OCI-LY3 (cell line): ENCODE measurements at regions not wholly inside any gene's neighbourhood (a gene's known extent, or its start where the extent isn't known, plus 50 kb on each side); places are given as distances from the start of the nearest gene placed in this dataset.

ENCODE experiments used
- CTCF ChIP-seq: fragments of 200-600, 300-600 bp; sonication (generic); IDR thresholded peaks from 2 replicates; pipeline ENCODE4 v1.5.1; 2014; ENCODE audit warnings: antibody characterized with exemption, low read length, low read depth
- EZH2phosphoT487 ChIP-seq: fragments of 200-600 bp; shearing (Covaris generic); IDR thresholded peaks from 2 replicates; pipeline ENCODE4 v1.6.1; 2018; ENCODE audit warnings: antibody characterized with exemption, mixed run types, low read depth

GRCh38 chr1:194693244-194693643 lies 1506.8 kb upstream of the B3GALT2 start:
- TF ChIP-seq CTCF: no peak
- no peak for TF ChIP-seq EZH2phosphoT487
